ENCODE measurements at regions not wholly inside any gene's neighbourhood (a gene's known extent, or its start where the extent isn't known, plus 50 kb on each side); places are given as distances from the start of the nearest gene placed in this dataset.

DNA sequence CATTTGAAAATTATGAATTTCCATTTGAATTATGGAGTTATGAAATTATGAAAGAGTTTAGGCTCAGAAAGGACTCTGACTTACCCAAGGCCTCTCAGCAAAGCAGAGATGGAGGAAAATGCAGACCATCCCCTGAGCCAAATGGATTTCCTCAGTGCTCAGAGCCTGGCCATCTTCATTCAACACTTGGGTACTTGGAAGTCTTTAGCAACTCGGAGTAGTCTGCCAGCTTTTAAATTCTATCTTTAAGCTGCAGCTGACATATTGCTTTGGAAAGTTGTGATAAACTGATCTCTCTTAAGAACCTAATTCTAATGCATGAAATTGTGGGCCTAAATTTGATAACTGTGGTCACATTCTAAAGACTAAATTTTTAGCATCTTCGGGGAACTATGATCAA lies 315.4 kb downstream of the SAMD5 start:
- H3K27me3 ChIP-seq (ENCODE audit: control insufficient read depth in 1 of 2, insufficient read depth in 2 of 2, low read length in 2 of 2): no peaks in the 10 kb centered on the region

DNA sequence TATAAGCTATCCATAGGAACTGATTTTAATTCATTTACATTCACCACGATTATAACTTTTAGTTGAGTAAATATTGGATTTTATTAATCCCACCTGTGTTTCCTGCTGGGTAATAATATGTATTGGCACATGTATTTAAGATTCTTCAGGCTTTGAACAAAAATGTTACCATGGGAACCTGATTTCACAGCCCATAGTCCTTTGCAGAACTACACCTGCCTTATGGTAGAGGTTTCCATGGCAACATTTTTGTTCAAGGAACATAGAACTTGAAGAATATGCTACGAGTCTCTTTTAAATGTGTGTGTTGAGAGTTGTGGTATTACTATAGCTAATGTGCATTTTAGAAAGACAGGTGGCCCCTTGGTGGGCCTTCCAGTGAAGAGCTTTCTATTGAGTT lies 317.4 kb downstream of the SAMD5 start:
- H3K27me3 ChIP-seq (ENCODE audit: control insufficient read depth in 1 of 2, insufficient read depth in 2 of 2, low read length in 2 of 2): no peaks in the 10 kb centered on the region
- H3K9ac ChIP-seq (ENCODE audit: low read depth in 1 of 2, low read length in 2 of 2): no peak overlapping the region
- no peak overlapping the region for H3K4me3 ChIP-seq (ENCODE audit: low read depth in 1 of 2, low read length in 2 of 2)
- H3K9me3 ChIP-seq (ENCODE audit: control insufficient read depth in 1 of 2, low read length in 2 of 2): no peaks in the 10 kb centered on the region
- H3K27ac ChIP-seq (ENCODE audit: low read depth, low read length): no peak overlapping the region
- no peaks in the 10 kb centered on the region for H3K36me3 ChIP-seq (ENCODE audit: control insufficient read depth in 1 of 2, insufficient read depth in 2 of 2, low read length in 2 of 2)
- no peaks in the 10 kb centered on the region for H3K4me1 ChIP-seq (ENCODE audit: control insufficient read depth in 1 of 2, insufficient read depth in 2 of 2, low read length in 2 of 2)

More for the DNA sequence above, 315.4 kb downstream of the SAMD5 start:
- no peaks in the 10 kb centered on the region for H3K36me3 ChIP-seq (ENCODE audit: control insufficient read depth in 1 of 2, insufficient read depth in 2 of 2, low read length in 2 of 2)
- H3K4me1 ChIP-seq (ENCODE audit: control insufficient read depth in 1 of 2, insufficient read depth in 2 of 2, low read length in 2 of 2): no peaks in the 10 kb centered on the region
- H3K9me3 ChIP-seq (ENCODE audit: control insufficient read depth in 1 of 2, low read length in 2 of 2): no peaks in the 10 kb centered on the region
- no peak overlapping the region for H3K27ac ChIP-seq (ENCODE audit: low read depth, low read length)
- H3K9ac ChIP-seq (ENCODE audit: low read depth in 1 of 2, low read length in 2 of 2): no peak overlapping the region
- H3K4me3 ChIP-seq (ENCODE audit: low read depth in 1 of 2, low read length in 2 of 2): no peak overlapping the region

DNA sequence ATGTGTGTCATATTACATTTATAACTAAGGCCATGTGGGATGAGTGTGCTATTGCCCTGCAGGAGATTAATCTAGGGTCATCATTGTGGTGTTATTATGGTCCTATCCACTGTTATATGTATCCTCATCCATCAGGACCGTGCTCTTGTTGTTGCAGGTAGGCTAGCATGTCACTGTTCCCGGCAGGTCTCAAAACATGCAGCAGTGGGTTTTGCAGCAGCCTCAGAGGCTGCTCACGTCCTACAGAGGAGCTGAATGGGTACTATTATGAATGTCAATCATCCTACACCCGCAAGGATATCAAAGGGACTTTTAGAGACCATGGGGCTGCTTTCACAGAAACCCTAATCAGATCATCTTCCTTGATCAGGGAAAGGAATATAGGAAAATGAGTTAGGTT lies 318.2 kb downstream of the SAMD5 start:
- no peaks in the 10 kb centered on the region for H3K36me3 ChIP-seq (ENCODE audit: control insufficient read depth in 1 of 2, insufficient read depth in 2 of 2, low read length in 2 of 2)
- no peaks in the 10 kb centered on the region for H3K4me1 ChIP-seq (ENCODE audit: control insufficient read depth in 1 of 2, insufficient read depth in 2 of 2, low read length in 2 of 2)
- no peak overlapping the region for H3K9ac ChIP-seq (ENCODE audit: low read depth in 1 of 2, low read length in 2 of 2)
- H3K27ac ChIP-seq (ENCODE audit: low read depth, low read length): no peak overlapping the region
- H3K27me3 ChIP-seq (ENCODE audit: control insufficient read depth in 1 of 2, insufficient read depth in 2 of 2, low read length in 2 of 2): no peaks in the 10 kb centered on the region
- H3K9me3 ChIP-seq (ENCODE audit: control insufficient read depth in 1 of 2, low read length in 2 of 2): no peaks in the 10 kb centered on the region
- no peak overlapping the region for H3K4me3 ChIP-seq (ENCODE audit: low read depth in 1 of 2, low read length in 2 of 2)

DNA sequence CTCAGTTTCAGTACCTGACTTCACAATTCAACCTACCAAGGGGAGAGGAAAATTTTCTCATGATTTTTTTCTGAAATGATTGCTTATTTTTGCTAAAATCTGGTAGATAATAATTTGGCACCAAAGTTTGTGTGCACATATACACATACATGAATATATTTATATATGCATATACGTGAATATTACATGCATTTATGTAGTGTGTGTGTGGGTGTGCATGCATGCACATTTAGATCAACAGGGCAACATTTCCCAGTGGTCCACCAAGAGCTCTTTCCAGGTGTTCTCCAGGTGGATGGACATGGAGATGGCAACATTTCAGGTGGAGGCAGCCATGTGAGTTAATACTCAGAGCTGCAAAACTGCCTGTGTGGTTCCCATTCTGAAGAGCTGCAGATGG lies 320.9 kb downstream of the SAMD5 start:
- no peaks in the 10 kb centered on the region for H3K27me3 ChIP-seq (ENCODE audit: control insufficient read depth in 1 of 2, insufficient read depth in 2 of 2, low read length in 2 of 2)
- no peaks in the 10 kb centered on the region for H3K9me3 ChIP-seq (ENCODE audit: control insufficient read depth in 1 of 2, low read length in 2 of 2)
- H3K36me3 ChIP-seq (ENCODE audit: control insufficient read depth in 1 of 2, insufficient read depth in 2 of 2, low read length in 2 of 2): no peaks in the 10 kb centered on the region
- no peaks in the 10 kb centered on the region for H3K4me1 ChIP-seq (ENCODE audit: control insufficient read depth in 1 of 2, insufficient read depth in 2 of 2, low read length in 2 of 2)
- H3K4me3 ChIP-seq (ENCODE audit: low read depth in 1 of 2, low read length in 2 of 2): no peak overlapping the region
- no peak overlapping the region for H3K9ac ChIP-seq (ENCODE audit: low read depth in 1 of 2, low read length in 2 of 2)
- no peak overlapping the region for H3K27ac ChIP-seq (ENCODE audit: low read depth, low read length)

DNA sequence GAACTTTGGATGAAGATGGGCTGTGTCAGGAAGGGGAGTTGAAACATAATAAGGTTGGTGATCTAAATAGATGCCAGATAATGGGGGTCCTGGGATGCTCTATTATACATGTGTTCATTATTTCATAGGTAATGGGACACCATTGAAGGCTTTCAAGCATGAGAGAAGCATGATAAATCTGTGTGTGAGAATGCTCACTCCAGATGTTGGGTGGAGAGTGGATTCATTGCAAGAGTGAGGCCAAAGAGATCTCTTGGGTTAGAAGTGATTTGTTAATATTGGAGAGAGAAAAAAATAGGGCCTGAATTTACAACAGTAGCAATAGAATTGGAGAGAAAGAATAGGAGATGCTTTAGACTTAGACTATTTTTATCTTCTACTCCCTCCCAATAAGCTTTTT lies 321.3 kb downstream of the SAMD5 start:
- Histone ChIP-seq H3K36me3 (ENCODE audit: control insufficient read depth in 1 of 2, insufficient read depth in 2 of 2, low read length in 2 of 2) (no peaks in the 10 kb centered on the region), H3K9me3 (ENCODE audit: control insufficient read depth in 1 of 2, low read length in 2 of 2) (no peaks in the 10 kb centered on the region), H3K27ac (ENCODE audit: low read depth, low read length) (no peak overlapping the region), H3K27me3 (ENCODE audit: control insufficient read depth in 1 of 2, insufficient read depth in 2 of 2, low read length in 2 of 2) (no peaks in the 10 kb centered on the region), H3K4me3 (ENCODE audit: low read depth in 1 of 2, low read length in 2 of 2) (no peak overlapping the region), H3K4me1 (ENCODE audit: control insufficient read depth in 1 of 2, insufficient read depth in 2 of 2, low read length in 2 of 2) (no peaks in the 10 kb centered on the region), H3K9ac (ENCODE audit: low read depth in 1 of 2, low read length in 2 of 2) (no peak overlapping the region)

DNA sequence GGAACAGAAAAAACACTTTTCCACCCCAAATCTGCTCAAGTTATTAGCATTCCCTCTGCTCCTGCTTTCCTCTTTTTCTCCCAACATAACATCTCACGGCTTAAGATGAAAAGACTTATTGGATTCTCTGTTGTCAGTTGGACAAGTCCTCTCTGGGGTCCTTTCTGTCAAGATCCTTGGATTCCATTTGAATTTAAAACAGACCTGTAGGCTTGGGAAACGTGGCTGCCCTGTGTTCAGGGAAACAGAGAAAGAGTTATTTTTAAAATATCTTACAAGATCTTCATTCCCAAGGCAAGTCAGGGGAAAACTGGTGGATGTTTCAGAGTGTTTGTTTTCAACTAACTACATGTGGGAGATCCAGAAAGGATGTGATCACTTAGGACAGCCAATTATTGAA lies 322.9 kb downstream of the SAMD5 start:
- no peak overlapping the region for H3K9ac ChIP-seq (ENCODE audit: low read depth in 1 of 2, low read length in 2 of 2)
- H3K9me3 ChIP-seq (ENCODE audit: control insufficient read depth in 1 of 2, low read length in 2 of 2): no peaks in the 10 kb centered on the region
- H3K36me3 ChIP-seq (ENCODE audit: control insufficient read depth in 1 of 2, insufficient read depth in 2 of 2, low read length in 2 of 2): no peaks in the 10 kb centered on the region
- H3K4me3 ChIP-seq (ENCODE audit: low read depth in 1 of 2, low read length in 2 of 2): no peak overlapping the region
- no peaks in the 10 kb centered on the region for H3K4me1 ChIP-seq (ENCODE audit: control insufficient read depth in 1 of 2, insufficient read depth in 2 of 2, low read length in 2 of 2)
- H3K27me3 ChIP-seq (ENCODE audit: control insufficient read depth in 1 of 2, insufficient read depth in 2 of 2, low read length in 2 of 2): no peaks in the 10 kb centered on the region
- no peak overlapping the region for H3K27ac ChIP-seq (ENCODE audit: low read depth, low read length)

DNA sequence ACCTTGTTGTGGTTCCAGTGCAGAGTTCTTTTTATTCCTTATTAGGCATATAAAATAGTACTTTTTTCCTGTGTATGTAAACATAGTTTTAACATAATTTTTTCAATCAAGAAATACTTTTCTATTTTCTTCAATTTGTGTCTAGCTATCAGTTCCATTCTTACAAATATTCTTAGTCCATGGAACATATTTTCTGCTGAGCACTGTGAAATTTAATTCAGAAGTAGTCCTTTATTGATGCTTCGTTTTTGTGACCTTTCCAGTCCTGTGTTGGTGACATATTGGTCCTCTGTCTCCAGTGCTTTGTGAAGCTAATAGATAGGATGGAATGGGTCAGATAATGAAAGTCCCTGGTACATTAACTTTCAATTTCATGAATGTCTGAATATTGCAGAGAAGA lies 325.1 kb downstream of the SAMD5 start:
- no peaks in the 10 kb centered on the region for H3K36me3 ChIP-seq (ENCODE audit: control insufficient read depth in 1 of 2, insufficient read depth in 2 of 2, low read length in 2 of 2)
- H3K27ac ChIP-seq (ENCODE audit: low read depth, low read length): no peak overlapping the region
- H3K4me3 ChIP-seq (ENCODE audit: low read depth in 1 of 2, low read length in 2 of 2): no peak overlapping the region
- no peak overlapping the region for H3K9ac ChIP-seq (ENCODE audit: low read depth in 1 of 2, low read length in 2 of 2)
- no peaks in the 10 kb centered on the region for H3K4me1 ChIP-seq (ENCODE audit: control insufficient read depth in 1 of 2, insufficient read depth in 2 of 2, low read length in 2 of 2)
- H3K27me3 ChIP-seq (ENCODE audit: control insufficient read depth in 1 of 2, insufficient read depth in 2 of 2, low read length in 2 of 2): no peaks in the 10 kb centered on the region
- no peaks in the 10 kb centered on the region for H3K9me3 ChIP-seq (ENCODE audit: control insufficient read depth in 1 of 2, low read length in 2 of 2)

DNA sequence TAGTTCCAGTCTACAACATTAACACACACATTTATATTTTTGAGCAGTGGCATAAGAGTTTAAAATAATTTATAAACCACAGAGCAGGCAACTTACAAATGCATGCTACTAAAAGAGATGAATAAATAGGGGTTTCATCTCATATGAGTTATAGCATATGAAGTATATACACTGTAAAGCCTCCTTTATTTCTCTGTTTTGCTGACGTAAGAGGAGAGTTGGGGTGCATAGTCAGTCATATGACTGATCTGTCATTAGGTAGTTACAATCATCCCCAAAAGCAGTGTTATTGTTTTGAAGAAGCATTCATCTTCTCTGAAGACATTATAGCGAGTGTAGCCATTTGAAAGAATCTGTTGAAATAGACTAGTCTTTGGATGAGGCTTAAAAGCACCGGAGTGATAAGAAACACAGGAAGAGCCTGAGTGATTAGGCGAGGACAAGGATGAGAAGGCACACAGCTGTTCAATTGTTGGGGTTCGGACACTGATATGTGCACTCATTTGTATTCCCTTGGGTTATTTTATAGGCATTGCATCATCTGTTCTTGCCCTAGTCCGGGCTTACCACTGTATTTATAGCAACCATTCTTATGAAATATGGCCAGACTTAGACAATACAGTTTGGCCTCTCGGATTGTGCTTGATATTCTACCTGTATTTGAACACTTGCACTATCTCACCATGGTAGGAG lies 325.7 kb downstream of the SAMD5 start:
- Histone ChIP-seq H3K9me3 (ENCODE audit: control insufficient read depth in 1 of 2, low read length in 2 of 2) (no peaks in the 10 kb centered on the region), H3K27ac (ENCODE audit: low read depth, low read length) (no peak overlapping the region), H3K4me1 (ENCODE audit: control insufficient read depth in 1 of 2, insufficient read depth in 2 of 2, low read length in 2 of 2) (no peaks in the 10 kb centered on the region), H3K9ac (ENCODE audit: low read depth in 1 of 2, low read length in 2 of 2) (no peak overlapping the region), H3K36me3 (ENCODE audit: control insufficient read depth in 1 of 2, insufficient read depth in 2 of 2, low read length in 2 of 2) (no peaks in the 10 kb centered on the region), H3K4me3 (ENCODE audit: low read depth in 1 of 2, low read length in 2 of 2) (no peak overlapping the region), H3K27me3 (ENCODE audit: control insufficient read depth in 1 of 2, insufficient read depth in 2 of 2, low read length in 2 of 2) (no peaks in the 10 kb centered on the region)

DNA sequence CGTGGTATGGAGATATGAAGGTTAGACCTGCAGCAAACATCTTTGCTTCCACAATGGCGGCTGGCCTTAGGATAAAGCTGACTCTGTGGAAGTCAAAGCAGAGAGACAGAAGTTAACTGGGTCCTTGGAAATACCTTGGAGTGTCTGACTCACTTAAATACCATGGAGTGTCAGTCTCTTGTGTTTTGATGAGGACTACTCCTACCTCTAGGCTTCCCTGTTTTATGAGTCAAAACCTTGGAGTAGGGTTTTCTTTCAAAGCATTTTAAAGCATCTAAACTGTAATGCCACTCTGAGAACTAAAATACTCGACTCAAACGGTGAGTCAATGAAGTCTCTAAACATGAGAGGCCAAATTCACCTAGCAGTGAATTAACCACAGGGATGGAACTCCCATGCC lies 329.1 kb downstream of the SAMD5 start:
- no peaks in the 10 kb centered on the region for H3K27me3 ChIP-seq (ENCODE audit: control insufficient read depth in 1 of 2, insufficient read depth in 2 of 2, low read length in 2 of 2)
- no peaks in the 10 kb centered on the region for H3K4me1 ChIP-seq (ENCODE audit: control insufficient read depth in 1 of 2, insufficient read depth in 2 of 2, low read length in 2 of 2)
- no peaks in the 10 kb centered on the region for H3K36me3 ChIP-seq (ENCODE audit: control insufficient read depth in 1 of 2, insufficient read depth in 2 of 2, low read length in 2 of 2)
- no peak overlapping the region for H3K27ac ChIP-seq (ENCODE audit: low read depth, low read length)
- H3K4me3 ChIP-seq (ENCODE audit: low read depth in 1 of 2, low read length in 2 of 2): no peak overlapping the region
- no peaks in the 10 kb centered on the region for H3K9me3 ChIP-seq (ENCODE audit: control insufficient read depth in 1 of 2, low read length in 2 of 2)
- H3K9ac ChIP-seq (ENCODE audit: low read depth in 1 of 2, low read length in 2 of 2): no peak overlapping the region

DNA sequence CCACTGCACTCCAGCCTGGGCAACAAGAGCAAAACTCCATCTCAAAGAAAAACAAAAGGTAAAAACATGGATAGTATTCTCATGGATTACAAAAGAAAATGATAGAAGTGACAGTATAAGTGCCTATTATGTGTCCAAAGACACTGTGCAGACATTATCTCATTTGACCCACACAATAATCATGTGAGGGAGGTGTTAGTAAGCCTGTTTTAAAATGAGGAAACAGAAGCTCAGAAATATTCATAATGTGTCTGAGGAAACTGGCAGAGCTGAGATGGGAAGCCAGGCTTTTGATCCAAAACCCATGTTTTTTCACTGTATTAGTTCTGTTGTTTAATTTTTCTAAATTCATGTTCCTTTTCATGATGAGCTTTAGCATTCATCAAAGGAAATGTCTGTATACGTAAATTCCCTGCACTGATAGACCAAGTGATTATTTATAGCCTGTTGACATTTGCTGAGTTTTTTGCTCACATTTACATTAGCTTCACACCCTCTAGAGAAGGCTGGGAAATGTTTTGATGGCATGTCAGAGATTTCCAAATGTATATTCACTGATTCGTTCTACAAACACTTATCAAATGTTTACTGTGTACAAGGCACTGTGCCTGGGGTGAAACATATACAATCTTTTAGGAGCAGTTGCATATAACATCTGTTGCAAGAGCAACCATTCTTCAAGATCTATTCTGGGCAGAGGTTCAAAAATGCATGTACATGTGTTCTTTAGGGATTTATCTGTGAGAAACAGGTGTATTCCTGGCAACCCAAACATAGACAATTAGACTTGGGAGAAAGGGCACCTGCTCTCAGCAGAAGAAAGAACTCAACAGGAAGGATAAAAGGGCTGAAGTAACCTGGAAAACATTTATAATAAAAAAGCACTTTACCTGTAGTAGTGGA lies 331.5 kb downstream of the SAMD5 start:
- no peak overlapping the region for H3K4me3 ChIP-seq (ENCODE audit: low read depth in 1 of 2, low read length in 2 of 2)
- H3K27me3 ChIP-seq (ENCODE audit: control insufficient read depth in 1 of 2, insufficient read depth in 2 of 2, low read length in 2 of 2): no peaks in the 10 kb centered on the region
- H3K4me1 ChIP-seq (ENCODE audit: control insufficient read depth in 1 of 2, insufficient read depth in 2 of 2, low read length in 2 of 2): no peaks in the 10 kb centered on the region
- H3K27ac ChIP-seq (ENCODE audit: low read depth, low read length): no peak overlapping the region
- no peaks in the 10 kb centered on the region for H3K36me3 ChIP-seq (ENCODE audit: control insufficient read depth in 1 of 2, insufficient read depth in 2 of 2, low read length in 2 of 2)
- no peak overlapping the region for H3K9ac ChIP-seq (ENCODE audit: low read depth in 1 of 2, low read length in 2 of 2)
- H3K9me3 ChIP-seq (ENCODE audit: control insufficient read depth in 1 of 2, low read length in 2 of 2): peaks cover 0 to 4% of the 10 kb centered on the region in 2 donors

Measured in duodenal mucosa (tissue), 2 donors.